IMR-90 (cell line): ENCODE measurements at regions not wholly inside any gene's neighbourhood (a gene's known extent, or its start where the extent isn't known, plus 50 kb on each side); places are given as distances from the start of the nearest gene placed in this dataset.

Source experiments
- ATAC-seq: fragments of 200-7000 bp; cut with Tn5 transposase; 2 replicates; pipeline ENCODE4 v1.9.1; 2020; ENCODE audit warnings: low read depth, mild to moderate bottlenecking, moderate library complexity
- BruUV-seq: library from RNA; stranded (reverse); fragments of 400-500 nt; replicated peaks from 2 replicates; lab custom pipeline; 2021; lab: Mats Ljungman, UMichigan
- CTCF ChIA-PET: fragments of 300-600 bp; formaldehyde crosslinking; extraction: SDS; loops from one replicate; lab custom pipeline; 2021; ENCODE audit warnings: antibody characterized with exemption; lab: Yijun Ruan, JAX
- POLR2A ChIA-PET: fragments of 300-600 bp; sonication (Branson Sonifier 250); formaldehyde crosslinking; loops from one replicate; lab custom pipeline; 2022; ENCODE audit warnings: antibody characterized with exemption; ENCODE audit not compliant: unreplicated experiment; lab: Charles Lee
- DNase-seq: peaks from one replicate; pipeline ENCODE4 v3.0.0; 2013
- H2AFZ ChIP-seq: replicated peaks from 2 replicates; pipeline ENCODE3; 2013; ENCODE audit warnings: low read length, mild to moderate bottlenecking; ENCODE audit not compliant: poor library complexity
- H2AK5ac ChIP-seq: 2 replicates; pipeline ENCODE4 v1.6.1; 2013; ENCODE audit warnings: low read depth, low read length, inconsistent platforms
- H2AK9ac ChIP-seq: replicated peaks from 2 replicates; pipeline ENCODE3; 2013; ENCODE audit warnings: mild to moderate bottlenecking, low read depth, low read length, moderate library complexity; ENCODE audit not compliant: poor library complexity
- H2BK120ac ChIP-seq: 2 replicates; pipeline ENCODE4 v1.6.1; 2013; ENCODE audit warnings: low read depth, low read length, inconsistent platforms
- H2BK15ac ChIP-seq: 3 replicates; pipeline ENCODE4 v1.6.1; 2013; ENCODE audit warnings: low read depth, low read length, inconsistent platforms
- H2BK20ac ChIP-seq: 2 replicates; pipeline ENCODE4 v1.6.1; 2013; ENCODE audit warnings: low read depth, mild to moderate bottlenecking, inconsistent platforms, low read length, moderate library complexity
- H2BK5ac ChIP-seq: 2 replicates; pipeline ENCODE4 v1.6.1; 2013; ENCODE audit warnings: mild to moderate bottlenecking, low read depth, low read length, inconsistent platforms; ENCODE audit not compliant: poor library complexity, severe bottlenecking
- H3K14ac ChIP-seq: replicated peaks from 2 replicates; pipeline ENCODE4 v1.6.1; 2013; ENCODE audit warnings: low read depth, low read length, inconsistent platforms
- H3K18ac ChIP-seq: 2 replicates; pipeline ENCODE4 v1.6.1; 2013; ENCODE audit warnings: low read depth, low read length, control low read depth
- H3K23ac ChIP-seq: 2 replicates; pipeline ENCODE4 v1.6.1; 2013; ENCODE audit warnings: low read depth, low read length, inconsistent platforms
- H3K27ac ChIP-seq: 2 replicates; pipeline ENCODE4 v1.5.1; 2013; ENCODE audit warnings: mild to moderate bottlenecking, control low read depth, low read length; ENCODE audit not compliant: insufficient read depth
- H3K27me3 ChIP-seq: 2 replicates; pipeline ENCODE4 v1.6.1; 2013; ENCODE audit warnings: low read length; ENCODE audit not compliant: control insufficient read depth, insufficient read depth
- H3K36me3 ChIP-seq: 2 replicates; pipeline ENCODE4 v1.6.1; 2013; ENCODE audit warnings: low read length, mixed read lengths; ENCODE audit not compliant: control insufficient read depth, insufficient read depth
- H3K4ac ChIP-seq: 2 replicates; pipeline ENCODE4 v1.6.1; 2013; ENCODE audit warnings: low read depth, low read length, inconsistent platforms
- H3K4me1 ChIP-seq: 2 replicates; pipeline ENCODE4 v1.6.1; 2013; ENCODE audit warnings: low read length, mixed read lengths; ENCODE audit not compliant: control insufficient read depth, insufficient read depth
- H3K4me2 ChIP-seq: 2 replicates; pipeline ENCODE4 v1.6.1; 2013; ENCODE audit warnings: low read depth, mild to moderate bottlenecking, control low read depth, low read length, moderate library complexity
- H3K4me3 ChIP-seq: 2 replicates; pipeline ENCODE4 v1.5.1; 2013; ENCODE audit warnings: low read depth, mild to moderate bottlenecking, control low read depth, low read length, moderate library complexity; ENCODE audit not compliant: insufficient read depth
- H3K56ac ChIP-seq: 2 replicates; pipeline ENCODE4 v1.6.1; 2013; ENCODE audit warnings: low read length, inconsistent platforms; ENCODE audit not compliant: insufficient read depth; ENCODE audit errors: extremely low read depth
- H3K79me1 ChIP-seq, 2 experiments: 2 replicates each; pipeline ENCODE4 v1.6.1; 2013; ENCODE audit warnings: low read length in 2 of 2, inconsistent platforms in 1 of 2, low read depth in 1 of 2
- H3K9ac ChIP-seq: 2 replicates; pipeline ENCODE4 v1.6.1; 2013; ENCODE audit warnings: low read depth, low read length, control low read depth
- H3K9me1 ChIP-seq: 2 replicates; pipeline ENCODE4 v1.6.1; 2013; ENCODE audit warnings: low read length, inconsistent platforms; ENCODE audit not compliant: insufficient read depth
- H3K9me3 ChIP-seq: 2 replicates; pipeline ENCODE4 v1.6.1; 2013; ENCODE audit warnings: low read length; ENCODE audit not compliant: control insufficient read depth, insufficient read depth
- H4K20me1 ChIP-seq: 2 replicates; pipeline ENCODE4 v1.6.1; 2013; ENCODE audit warnings: low read length, inconsistent platforms; ENCODE audit not compliant: insufficient read depth
- H4K5ac ChIP-seq: 2 replicates; pipeline ENCODE4 v1.6.1; 2013; ENCODE audit warnings: mild to moderate bottlenecking, low read depth, low read length, control low read depth
- H4K8ac ChIP-seq, 2 experiments: 2 replicates each; pipeline ENCODE4 v1.6.1; 2013; ENCODE audit warnings: low read depth in 2 of 2, low read length in 2 of 2, control low read depth in 1 of 2, inconsistent platforms in 1 of 2
- H4K91ac ChIP-seq: 2 replicates; pipeline ENCODE4 v1.6.1; 2013; ENCODE audit warnings: low read depth, low read length, inconsistent platforms; ENCODE audit not compliant: insufficient read depth
- BHLHE40 ChIP-seq: fragments of 150-350 bp; IDR thresholded peaks from 2 replicates; pipeline ENCODE4 v1.6.1; 2016; ENCODE audit warnings: mild to moderate bottlenecking, low read depth, low read length
- CEBPB ChIP-seq: IDR thresholded peaks from 2 replicates; pipeline ENCODE4 v1.6.1; 2012; ENCODE audit warnings: low read depth, low read length, improper control_type of control experiment
- CHD1 ChIP-seq: IDR thresholded peaks from 2 replicates; pipeline ENCODE4 v1.6.1; 2012; ENCODE audit warnings: low read depth, low read length, improper control_type of control experiment
- FOS ChIP-seq: fragments of 150-350 bp; IDR thresholded peaks from 2 replicates; pipeline ENCODE4 v1.6.1; 2016; ENCODE audit warnings: low read depth, low read length
- MAFK ChIP-seq: IDR thresholded peaks from 2 replicates; pipeline ENCODE4 v1.6.1; 2012; ENCODE audit warnings: low read depth, low read length, improper control_type of control experiment
- NFE2L2 ChIP-seq: fragments of 150-350 bp; IDR thresholded peaks from 2 replicates; pipeline ENCODE4 v1.6.1; 2016; ENCODE audit warnings: low read depth, mild to moderate bottlenecking, low read length
- POLR2A ChIP-seq: IDR thresholded peaks from 2 replicates; pipeline ENCODE4 v1.6.1; 2012; ENCODE audit warnings: mild to moderate bottlenecking, low read depth, low read length
- SMC3 ChIP-seq: fragments of 150-350 bp; IDR thresholded peaks from 2 replicates; pipeline ENCODE4 v1.6.1; 2016; ENCODE audit warnings: low read depth, mild to moderate bottlenecking, antibody characterized with exemption, low read length, moderate library complexity
- WGBS, 2 experiments: methylation state at CpG; one replicate each; pipeline versions ENCODE4 v1.1.5 to v1.1.7; 2013; ENCODE audit warnings: missing lambda C conversion rate in 2 of 2; ENCODE audit not compliant: insufficient read length in 1 of 2; ENCODE audit errors: extremely low coverage in 2 of 2; 5-methylcytosine and 5-hydroxymethylcytosine counted together
- dilution Hi-C: fragments of 300-500 bp; cut with HindIII; formaldehyde crosslinking; loops from one replicate; pipeline ENCODE4 v1.14.3; 2018; ENCODE audit warnings: low sequenced_read_pairs; ENCODE audit not compliant: unreplicated experiment
- in situ Hi-C: fragments of 300-500 bp; cut with MboI; formaldehyde crosslinking; loops from 3 replicates; pipeline ENCODE4 v1.14.3; 2019; ENCODE audit warnings: low sequenced_read_pairs, inconsistent platforms, mixed read lengths
- intact Hi-C: fragments of 100-400 bp; cut with micrococcal nuclease; formaldehyde crosslinking; loops from 2 replicates; pipeline ENCODE4 v1.10.0; 2022
- TF ChIP-seq, protein P1 (sequence below): fragments of 150-350 bp; IDR thresholded peaks from 2 replicates; pipeline ENCODE4 v1.6.1; 2016; ENCODE audit warnings: low read depth, mild to moderate bottlenecking, low read length, moderate library complexity, borderline replicate concordance
- TF ChIP-seq, protein P2 (sequence below): conservative IDR thresholded peaks from 2 replicates; pipeline ENCODE4 v1.5.1; 2012; ENCODE audit warnings: mild to moderate bottlenecking, low read depth, low read length, improper control_type of control experiment
- TF ChIP-seq, protein P3 (sequence below): fragments of 150-350 bp; IDR thresholded peaks from 2 replicates; pipeline ENCODE4 v1.6.1; 2017; ENCODE audit warnings: mild to moderate bottlenecking, antibody characterized with exemption, low read length, low read depth

- H2BK20ac ChIP-seq: no peak overlapping the region
- no CpG with 5 or more reads among the region's 4 CpGs for WGBS, 2 experiments
- no peak for DNase-seq
- no peaks in the 10 kb centered on the region for H3K79me1 ChIP-seq
- ATAC-seq: no peak
- no TSS peak for BruUV-seq
- ChIA-PET POLR2A (no interaction called here), CTCF (no interaction called here)
- H3K18ac ChIP-seq: no peak overlapping the region
- no peak overlapping the region for H4K8ac ChIP-seq
- no peak overlapping the region for H2BK120ac ChIP-seq
- H3K4me1 ChIP-seq: no peaks in the 10 kb centered on the region
- in situ Hi-C loops (no loop called here), dilution Hi-C loops (no loop called here), intact Hi-C loops (loop anchor here (10.0 kb wide), 1 partner anchor 143 kb away; no protein-coding TSS in a partner anchor)
- no peak overlapping the region for H2AK5ac ChIP-seq
- no peak overlapping the region for H3K4me2 ChIP-seq
- no peaks in the 10 kb centered on the region for H3K9me1 ChIP-seq
- no peak overlapping the region for H3K4ac ChIP-seq
- no peaks in the 10 kb centered on the region for H4K20me1 ChIP-seq
- no peaks in the 10 kb centered on the region for H3K36me3 ChIP-seq
- TF ChIP-seq MAFK (no peak), CHD1 (no peak), CEBPB (no peak), NFE2L2 (no peak), FOS (no peak), BHLHE40 (no peak), POLR2A (no peak), SMC3 (no peak)
- TF ChIP-seq, protein P1, sequence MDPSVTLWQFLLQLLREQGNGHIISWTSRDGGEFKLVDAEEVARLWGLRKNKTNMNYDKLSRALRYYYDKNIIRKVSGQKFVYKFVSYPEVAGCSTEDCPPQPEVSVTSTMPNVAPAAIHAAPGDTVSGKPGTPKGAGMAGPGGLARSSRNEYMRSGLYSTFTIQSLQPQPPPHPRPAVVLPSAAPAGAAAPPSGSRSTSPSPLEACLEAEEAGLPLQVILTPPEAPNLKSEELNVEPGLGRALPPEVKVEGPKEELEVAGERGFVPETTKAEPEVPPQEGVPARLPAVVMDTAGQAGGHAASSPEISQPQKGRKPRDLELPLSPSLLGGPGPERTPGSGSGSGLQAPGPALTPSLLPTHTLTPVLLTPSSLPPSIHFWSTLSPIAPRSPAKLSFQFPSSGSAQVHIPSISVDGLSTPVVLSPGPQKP: no peak
- TF ChIP-seq, protein P2, sequence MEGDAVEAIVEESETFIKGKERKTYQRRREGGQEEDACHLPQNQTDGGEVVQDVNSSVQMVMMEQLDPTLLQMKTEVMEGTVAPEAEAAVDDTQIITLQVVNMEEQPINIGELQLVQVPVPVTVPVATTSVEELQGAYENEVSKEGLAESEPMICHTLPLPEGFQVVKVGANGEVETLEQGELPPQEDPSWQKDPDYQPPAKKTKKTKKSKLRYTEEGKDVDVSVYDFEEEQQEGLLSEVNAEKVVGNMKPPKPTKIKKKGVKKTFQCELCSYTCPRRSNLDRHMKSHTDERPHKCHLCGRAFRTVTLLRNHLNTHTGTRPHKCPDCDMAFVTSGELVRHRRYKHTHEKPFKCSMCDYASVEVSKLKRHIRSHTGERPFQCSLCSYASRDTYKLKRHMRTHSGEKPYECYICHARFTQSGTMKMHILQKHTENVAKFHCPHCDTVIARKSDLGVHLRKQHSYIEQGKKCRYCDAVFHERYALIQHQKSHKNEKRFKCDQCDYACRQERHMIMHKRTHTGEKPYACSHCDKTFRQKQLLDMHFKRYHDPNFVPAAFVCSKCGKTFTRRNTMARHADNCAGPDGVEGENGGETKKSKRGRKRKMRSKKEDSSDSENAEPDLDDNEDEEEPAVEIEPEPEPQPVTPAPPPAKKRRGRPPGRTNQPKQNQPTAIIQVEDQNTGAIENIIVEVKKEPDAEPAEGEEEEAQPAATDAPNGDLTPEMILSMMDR: no peak
- TF ChIP-seq, protein P3, sequence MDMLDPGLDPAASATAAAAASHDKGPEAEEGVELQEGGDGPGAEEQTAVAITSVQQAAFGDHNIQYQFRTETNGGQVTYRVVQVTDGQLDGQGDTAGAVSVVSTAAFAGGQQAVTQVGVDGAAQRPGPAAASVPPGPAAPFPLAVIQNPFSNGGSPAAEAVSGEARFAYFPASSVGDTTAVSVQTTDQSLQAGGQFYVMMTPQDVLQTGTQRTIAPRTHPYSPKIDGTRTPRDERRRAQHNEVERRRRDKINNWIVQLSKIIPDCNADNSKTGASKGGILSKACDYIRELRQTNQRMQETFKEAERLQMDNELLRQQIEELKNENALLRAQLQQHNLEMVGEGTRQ: no peak
- no peak overlapping the region for H3K9ac ChIP-seq
- H2BK15ac ChIP-seq: no peak overlapping the region
- H3K27ac ChIP-seq: no peak overlapping the region
- no peak overlapping the region for H2AK9ac ChIP-seq
- no peak overlapping the region for H3K23ac ChIP-seq
- H3K9me3 ChIP-seq: no peaks in the 10 kb centered on the region
- no peak overlapping the region for H2BK5ac ChIP-seq
- no peaks in the 10 kb centered on the region for H3K27me3 ChIP-seq
- H3K4me3 ChIP-seq: no peak overlapping the region
- no peak overlapping the region for H3K14ac ChIP-seq
- no peak overlapping the region for H2AFZ ChIP-seq
- no peak overlapping the region for H4K5ac ChIP-seq
- H4K91ac ChIP-seq: no peak overlapping the region
- no peak overlapping the region for H3K56ac ChIP-seq
These were observed 383.8 kb upstream of the TUSC1 start for GRCh38 chr9:26061948-26062575.
